ENCODE measurements at regions not wholly inside any gene's neighbourhood (a gene's known extent, or its start where the extent isn't known, plus 50 kb on each side); places are given as distances from the start of the nearest gene placed in this dataset.
"Not testable (repeated sequence)": the region's sequence is repeated elsewhere in the genome, so short reads cannot be mapped to it uniquely, and the experiment has no call there.

GRCh38 chr6:137640086-137640485, 145.9 kb upstream of the OLIG3 start:
- TF ChIP-seq POLR2AphosphoS5 (IDR thresholded peaks at IDR 0.05; ENCODE audit: insufficient read depth in 1 of 2, low read depth in 1 of 2), result no peak
- TF ChIP-seq POLR2A (IDR thresholded peaks at IDR 0.05), result no peak
- TF ChIP-seq CTCF (IDR thresholded peaks at IDR 0.05), result no peak
- no peaks in the 10 kb centered on the region for H3K36me3 ChIP-seq
- peaks cover 8% of the 10 kb centered on the region for H3K4me1 ChIP-seq
- intact Hi-C loops (cut with DNase I), result loop anchor here (10.0 kb wide), 1 partner anchor 545 kb away; no protein-coding TSS in a partner anchor
- no peaks in the 10 kb centered on the region for H3K27me3 ChIP-seq
- no peak overlapping the region for H3K27ac ChIP-seq
- no peak for DNase-seq (ENCODE audit: extremely low spot score in 2 of 2)
- H3K9me3 ChIP-seq, result no peaks in the 10 kb centered on the region
- no peak overlapping the region for H3K4me3 ChIP-seq

- Histone ChIP-seq H3K4me1 (peaks cover 6% of the 10 kb centered on the region), H3K9me3 (no peaks in the 10 kb centered on the region), H3K27ac (no peak overlapping the region), H3K36me3 (no peaks in the 10 kb centered on the region), H3K27me3 (no peaks in the 10 kb centered on the region), H3K4me3 (no peak overlapping the region)
- no peak for DNase-seq (ENCODE audit: extremely low spot score in 2 of 2)
- intact Hi-C loops (cut with DNase I), result loop anchor here (10.0 kb wide), 1 partner anchor 547 kb away; no protein-coding TSS in a partner anchor
- peak in 2 of 3 experiments; percentile 54 to 62 for TF ChIP-seq CTCF (IDR thresholded peaks at IDR 0.05)
- no peak for TF ChIP-seq POLR2AphosphoS5 (IDR thresholded peaks at IDR 0.05; ENCODE audit: insufficient read depth in 1 of 2, low read depth in 1 of 2)
Measured at GRCh38 chr6:137641474-137642077, 147.4 kb upstream of the OLIG3 start.

GRCh38 chr6:137643210-137643609, 149.0 kb upstream of the OLIG3 start:
- H3K9me3 ChIP-seq; H3K27me3 ChIP-seq; H3K4me3 ChIP-seq; H3K27ac ChIP-seq; H3K4me1 ChIP-seq; DNase-seq (ENCODE audit: extremely low spot score in 2 of 2); H3K36me3 ChIP-seq: not testable (repeated sequence)
- intact Hi-C loops (cut with DNase I), result loop anchor here (10.0 kb wide), 1 partner anchor 548 kb away; no protein-coding TSS in a partner anchor

GRCh38 chr6:137643644-137644043, 149.4 kb upstream of the OLIG3 start:
- not testable (repeated sequence) for DNase-seq (ENCODE audit: extremely low spot score in 2 of 2); H3K27ac ChIP-seq; H3K4me3 ChIP-seq; H3K27me3 ChIP-seq; H3K4me1 ChIP-seq; H3K9me3 ChIP-seq; H3K36me3 ChIP-seq
- intact Hi-C loops (cut with DNase I), result loop anchor here (10.0 kb wide), 1 partner anchor 549 kb away; no protein-coding TSS in a partner anchor

- no peak for DNase-seq (ENCODE audit: extremely low spot score in 2 of 2)
- TF ChIP-seq CTCF (IDR thresholded peaks at IDR 0.05) (no peak), POLR2AphosphoS5 (IDR thresholded peaks at IDR 0.05; ENCODE audit: insufficient read depth in 1 of 2, low read depth in 1 of 2) (no peak), POLR2A (IDR thresholded peaks at IDR 0.05) (no peak)
- intact Hi-C loops (cut with DNase I), result loop anchor here (10.0 kb wide), 1 partner anchor 551 kb away; no protein-coding TSS in a partner anchor
- Histone ChIP-seq H3K27ac (no peak overlapping the region), H3K9me3 (no peaks in the 10 kb centered on the region), H3K27me3 (no peaks in the 10 kb centered on the region), H3K36me3 (no peaks in the 10 kb centered on the region), H3K4me1 (no peaks in the 10 kb centered on the region), H3K4me3 (no peak overlapping the region)
Measured at GRCh38 chr6:137645850-137646249, 151.7 kb upstream of the OLIG3 start.

DNA sequence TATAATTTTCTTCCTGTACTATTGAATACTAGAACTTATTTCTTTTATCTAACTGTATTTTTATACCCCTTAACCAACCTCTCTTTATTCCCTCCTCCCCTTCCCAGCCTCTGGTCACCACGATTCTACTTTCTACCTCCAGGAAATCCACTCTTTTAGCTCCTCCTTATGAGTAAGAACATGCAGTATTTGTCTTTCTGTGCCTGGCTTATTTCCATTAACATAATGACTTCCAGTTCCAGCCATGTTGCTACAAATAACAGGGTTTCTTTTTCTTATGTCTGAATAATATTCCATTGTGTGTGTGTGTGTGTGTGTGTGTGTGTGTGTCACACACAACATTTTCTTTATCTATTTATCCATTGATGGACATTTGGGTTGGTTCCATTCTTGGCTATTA, 152.3 kb upstream of the OLIG3 start:
- TF ChIP-seq POLR2A (IDR thresholded peaks at IDR 0.05) (no peak), CTCF (IDR thresholded peaks at IDR 0.05) (no peak), POLR2AphosphoS5 (IDR thresholded peaks at IDR 0.05; ENCODE audit: insufficient read depth in 1 of 2, low read depth in 1 of 2) (no peak)
- no peaks in the 10 kb centered on the region for H3K4me1 ChIP-seq
- no peak overlapping the region for H3K4me3 ChIP-seq
- intact Hi-C loops (cut with DNase I), result loop anchor here (10.0 kb wide), 1 partner anchor 552 kb away; no protein-coding TSS in a partner anchor
- H3K9me3 ChIP-seq, result no peaks in the 10 kb centered on the region
- no peak for DNase-seq (ENCODE audit: extremely low spot score in 2 of 2)
- no peaks in the 10 kb centered on the region for H3K27me3 ChIP-seq
- no peaks in the 10 kb centered on the region for H3K36me3 ChIP-seq
- H3K27ac ChIP-seq, result no peak overlapping the region

All from vagina (tissue), 2 donors.